Choroid plexus epithelial cell (primary cell): ENCODE measurements at regions not wholly inside any gene's neighbourhood (a gene's known extent, or its start where the extent isn't known, plus 50 kb on each side); places are given as distances from the start of the nearest gene placed in this dataset.
"Not testable (repeated sequence)": the region's sequence is repeated elsewhere in the genome, so short reads cannot be mapped to it uniquely, and the experiment has no call there.

Experiments
- DNase-seq: peaks from one replicate; pipeline ENCODE4 v3.0.0-alpha.2; 2010; ENCODE audit warnings: low read depth
- H3K4me3 ChIP-seq: 2 replicates; pipeline ENCODE4 v1.5.1; 2011; ENCODE audit warnings: low read depth, mild to moderate bottlenecking, control low read depth, low read length, moderate library complexity
- CTCF ChIP-seq: conservative IDR thresholded peaks from 2 replicates; pipeline ENCODE4 v1.5.1; 2011; ENCODE audit warnings: low read depth, mild to moderate bottlenecking, control low read depth, inconsistent platforms, low read length, moderate library complexity

GRCh38 chr2:8249769-8250168 is 432.1 kb upstream of the ID2 start:
- TF ChIP-seq CTCF, result no peak
- no peak for DNase-seq
- H3K4me3 ChIP-seq, result no peak overlapping the region

- DNase-seq, H3K4me3 ChIP-seq: not testable (repeated sequence)
These were observed 431.6 kb upstream of the ID2 start for GRCh38 chr2:8250290-8250689.

- DNase-seq, result no peak
- no peak for TF ChIP-seq CTCF
- H3K4me3 ChIP-seq, result no peak overlapping the region
These were observed 430.6 kb upstream of the ID2 start for GRCh38 chr2:8251291-8251690.

GRCh38 chr2:8251856-8252255 is 430.0 kb upstream of the ID2 start:
- TF ChIP-seq CTCF, result no peak
- H3K4me3 ChIP-seq, result no peak overlapping the region
- DNase-seq, result no peak

GRCh38 chr2:8252997-8253694 is 428.7 kb upstream of the ID2 start:
- TF ChIP-seq CTCF, result no peak

GRCh38 chr2:8253781-8254180 is 428.1 kb upstream of the ID2 start:
- H3K4me3 ChIP-seq, result no peak overlapping the region
- no peak for TF ChIP-seq CTCF
- DNase-seq, result no peak

More at GRCh38 chr2:8252997-8253694, 428.7 kb upstream of the ID2 start:
- no peak overlapping the region for H3K4me3 ChIP-seq
- DNase-seq, result no peak

GRCh38 chr2:8254214-8254613 is 427.6 kb upstream of the ID2 start:
- not testable (repeated sequence) for DNase-seq, H3K4me3 ChIP-seq

- no peak for TF ChIP-seq CTCF
- DNase-seq, result no peak
- H3K4me3 ChIP-seq, result no peak overlapping the region
These were observed 426.9 kb upstream of the ID2 start for GRCh38 chr2:8254791-8255447.
